GM12878 (cell line): ENCODE measurements at regions not wholly inside any gene's neighbourhood (a gene's known extent, or its start where the extent isn't known, plus 50 kb on each side); places are given as distances from the start of the nearest gene placed in this dataset.

ENCODE experiments used
- ATAC-seq: fragments of 200-7000 bp; cut with Tn5 transposase; 3 replicates; pipeline ENCODE4 v1.9.1; 2020; ENCODE audit warnings: mild to moderate bottlenecking, moderate library complexity
- BruUV-seq: library from RNA; stranded (reverse); fragments of 400-500 nt; replicated peaks from 2 replicates; lab custom pipeline; 2021; lab: Mats Ljungman, UMichigan
- CTCF ChIA-PET: fragments of 300-600 bp; sonication (Branson Sonifier 250); formaldehyde crosslinking; extraction: SDS; loops from one replicate; lab custom pipeline; 2021; ENCODE audit warnings: inconsistent platforms; lab: Yijun Ruan, JAX
- POLR2A ChIA-PET: fragments of 350-600 bp; formaldehyde crosslinking; extraction: SDS; loops from one replicate; lab custom pipeline; 2021; ENCODE audit warnings: inconsistent platforms; lab: Charles Lee
- RAD21 ChIA-PET: fragments of 300-600 bp; sonication (Branson Sonifier 250); formaldehyde crosslinking; loops from one replicate; lab custom pipeline; 2023; ENCODE audit warnings: antibody characterized with exemption; ENCODE audit not compliant: unreplicated experiment; lab: Charles Lee
- SMC1A ChIA-PET: fragments of 300-600 bp; sonication (Branson Sonifier 250); formaldehyde crosslinking; loops from one replicate; lab custom pipeline; 2023; ENCODE audit not compliant: unreplicated experiment, uncharacterized antibody; lab: Charles Lee
- DNase-seq: peaks from one replicate; pipeline ENCODE4 v3.0.0-alpha.2; 2011; ENCODE audit warnings: low read depth, low spot score
- FAIRE-seq: peaks from 3 replicates; lab custom pipeline; 2011; peaks lifted over from hg19 to GRCh38; lab: Jason Lieb, UNC
- H2AFZ ChIP-seq: 2 replicates; pipeline ENCODE4 v1.6.0; 2011; ENCODE audit warnings: low read depth, low read length, control low read depth; ENCODE audit not compliant: control insufficient read depth
- H3K27ac ChIP-seq: 2 replicates; pipeline ENCODE4 v1.5.1; 2011; ENCODE audit warnings: control low read depth; ENCODE audit not compliant: control insufficient read depth, insufficient read depth
- H3K27me3 ChIP-seq, 2 experiments: replicated peaks in 1 of 2; 2 replicates each; pipeline versions ENCODE4 v1.6.0 to v1.6.1; 2011; ENCODE audit warnings: low read length in 1 of 2; ENCODE audit not compliant: control insufficient read depth in 2 of 2, insufficient read depth in 2 of 2
- H3K36me3 ChIP-seq, 2 experiments: 2 replicates each; pipeline ENCODE4 v1.5.1; 2011; ENCODE audit warnings: low read length in 1 of 2; ENCODE audit not compliant: control insufficient read depth in 2 of 2, insufficient read depth in 2 of 2
- H3K4me1 ChIP-seq: 2 replicates; pipeline ENCODE4 v1.6.1; 2011; ENCODE audit warnings: mild to moderate bottlenecking, low read length, moderate library complexity, mixed read lengths; ENCODE audit not compliant: control insufficient read depth, insufficient read depth
- H3K4me2 ChIP-seq: 2 replicates; pipeline ENCODE4 v1.6.0; 2011; ENCODE audit warnings: control low read depth; ENCODE audit not compliant: control insufficient read depth, insufficient read depth
- H3K4me3 ChIP-seq: fragments of 200-600 bp; sonication (generic); 2 replicates; pipeline ENCODE4 v1.5.1; 2016
- H3K79me2 ChIP-seq: 2 replicates; pipeline ENCODE4 v1.6.0; 2011; ENCODE audit warnings: low read length; ENCODE audit not compliant: control insufficient read depth, insufficient read depth
- H3K9ac ChIP-seq: 2 replicates; pipeline ENCODE4 v1.8.0; 2011; ENCODE audit warnings: low read length, control low read depth, mixed read lengths; ENCODE audit not compliant: control insufficient read depth, insufficient read depth
- H3K9me3 ChIP-seq: replicated peaks from 3 replicates; pipeline ENCODE4 v1.5.1; 2011; ENCODE audit warnings: mild to moderate bottlenecking, low read length; ENCODE audit not compliant: control insufficient read depth, insufficient read depth
- H4K20me1 ChIP-seq: 2 replicates; pipeline ENCODE4 v1.6.0; 2011; ENCODE audit not compliant: control insufficient read depth, insufficient read depth
- GATAD2B ChIP-seq: fragments of 450-650 bp; conservative IDR thresholded peaks from 2 replicates; pipeline ENCODE4 v1.6.1; 2017; ENCODE audit warnings: low read depth, mild to moderate bottlenecking, moderate library complexity
- WRNIP1 ChIP-seq: IDR thresholded peaks from 2 replicates; pipeline ENCODE4 v1.6.1; 2011; ENCODE audit warnings: low read depth, low read length, improper control_type of control experiment, borderline replicate concordance
- ZNF274 ChIP-seq: IDR thresholded peaks from one replicate; pipeline ENCODE4 v1.8.0; 2011; ENCODE audit not compliant: insufficient read length, insufficient read depth
- ZNF687 ChIP-seq: fragments of 450-650 bp; IDR thresholded peaks from 2 replicates; pipeline ENCODE4 v1.6.1; 2017; ENCODE audit warnings: mild to moderate bottlenecking, moderate library complexity
- WGBS: methylation state at CpG from one replicate; pipeline ENCODE4 v1.1.6; 2016; ENCODE audit warnings: low lambda C conversion rate; ENCODE audit not compliant: insufficient replicate concordance, insufficient coverage; ENCODE audit errors: missing lambda C conversion rate; 5-methylcytosine and 5-hydroxymethylcytosine counted together
- in situ Hi-C: fragments of 300-500 bp; cut with MboI; formaldehyde crosslinking; loops from 9 replicates; pipeline ENCODE4 v1.14.3; 2018; ENCODE audit warnings: mixed read lengths
- intact Hi-C: fragments of 100-400 bp; cut with micrococcal nuclease; formaldehyde crosslinking; loops from one replicate; pipeline ENCODE4 v1.14.2; 2022; ENCODE audit not compliant: unreplicated experiment

- CTCF ChIA-PET, result interaction anchor here (0.9 to 2.2 kb wide), 2 partner anchors 13 to 15 kb away, joined by 3 to 6 read pairs; no protein-coding TSS in a partner anchor
- Histone ChIP-seq H4K20me1 (no peaks in the 10 kb centered on the region), H3K36me3 (no peaks in the 10 kb centered on the region), H3K9me3 (no peaks in the 10 kb centered on the region), H2AFZ (no peak overlapping the region), H3K79me2 (no peaks in the 10 kb centered on the region), H3K27ac (no peak overlapping the region), H3K4me2 (no peak overlapping the region), H3K27me3 (no peaks in the 10 kb centered on the region), H3K9ac (no peak overlapping the region), H3K4me3 (no peak overlapping the region), H3K4me1 (no peaks in the 10 kb centered on the region)
- POLR2A ChIA-PET, result no interaction called here
- intact Hi-C loops, result no loop called here
- no peak for DNase-seq
- in situ Hi-C loops, result no loop called here
- BruUV-seq, result no TSS peak
- SMC1A ChIA-PET, result no interaction called here
- ATAC-seq, result no peak
- FAIRE-seq, result no peak
- RAD21 ChIA-PET, result no interaction called here
- 26% methylated on average over 3 of the region's 3 CpGs for WGBS
- no peak for TF ChIP-seq ZNF687
- no peak for TF ChIP-seq ZNF274
- TF ChIP-seq GATAD2B, result no peak
- no peak for TF ChIP-seq WRNIP1
These were observed 262.9 kb downstream of the TDRD15 start for GRCh38 chr2:21386666-21387065.
